Esophagus (tissue), 2 donors: ENCODE measurements at regions not wholly inside any gene's neighbourhood (a gene's known extent, or its start where the extent isn't known, plus 50 kb on each side); places are given as distances from the start of the nearest gene placed in this dataset.
"Not testable (repeated sequence)": the region's sequence is repeated elsewhere in the genome, so short reads cannot be mapped to it uniquely, and the experiment has no call there.

Experiments used
- H3K27ac ChIP-seq, 2 donors: one replicate each; pipeline ENCODE4 v1.5.1; 2013; ENCODE audit warnings: low read depth in 2 of 2, mild to moderate bottlenecking in 2 of 2, inconsistent platforms in 1 of 2, low read length in 1 of 2, moderate library complexity in 1 of 2
- H3K27me3 ChIP-seq, 2 donors: one replicate each; pipeline ENCODE4 v1.6.1; 2013; ENCODE audit warnings: low read length in 2 of 2, control low read depth in 1 of 2, mild to moderate bottlenecking in 1 of 2; ENCODE audit not compliant: insufficient read depth in 2 of 2, control insufficient read depth in 1 of 2
- H3K36me3 ChIP-seq, 2 donors: one replicate each; pipeline ENCODE4 v1.6.1; 2013; ENCODE audit warnings: low read length in 1 of 2; ENCODE audit not compliant: control insufficient read depth in 2 of 2, insufficient read depth in 2 of 2
- H3K4me1 ChIP-seq, 2 donors: one replicate each; pipeline ENCODE4 v1.6.1; 2013; ENCODE audit warnings: low read length in 1 of 2; ENCODE audit not compliant: control insufficient read depth in 2 of 2, insufficient read depth in 2 of 2
- H3K4me3 ChIP-seq, 2 donors: one replicate each; pipeline ENCODE4 v1.5.1; 2013; ENCODE audit warnings: low read length in 2 of 2, mild to moderate bottlenecking in 2 of 2, low read depth in 1 of 2, moderate library complexity in 1 of 2
- H3K9me3 ChIP-seq, 2 donors: one replicate each; pipeline ENCODE4 v1.6.1; 2013; ENCODE audit warnings: mild to moderate bottlenecking in 2 of 2, low read depth in 1 of 2, low read length in 1 of 2, moderate library complexity in 1 of 2; ENCODE audit not compliant: control insufficient read depth in 2 of 2, insufficient read depth in 1 of 2
- WGBS, 2 donors: extraction: QIAGEN DNeasy Blood & Tissue Kit; methylation state at CpG; one replicate each; pipeline ENCODE4 v1.1.7; 2013; 5-methylcytosine and 5-hydroxymethylcytosine counted together
- donor health status: healthy with polysubstance abuse.
- donor health status: Bipolar disorder and iron deficiency.

GRCh38 chr2:87515226-87515625 lies 232.7 kb upstream of the PLGLB2 start:
- 81 to 86% methylated on average over 2 of the region's 2 CpGs for WGBS, 2 donors
- not testable (repeated sequence) for H3K9me3 ChIP-seq, H3K4me1 ChIP-seq, H3K27me3 ChIP-seq, H3K27ac ChIP-seq, H3K4me3 ChIP-seq, H3K36me3 ChIP-seq

GRCh38 chr2:87515875-87516274 lies 232.0 kb upstream of the PLGLB2 start:
- not testable (repeated sequence) for H3K4me3 ChIP-seq, H3K36me3 ChIP-seq, H3K27me3 ChIP-seq, H3K4me1 ChIP-seq, H3K9me3 ChIP-seq, H3K27ac ChIP-seq
- 100% methylated on average over 1 to 2 of the region's 3 CpGs for WGBS, 2 donors

- not testable (repeated sequence) for H3K9me3 ChIP-seq, H3K27ac ChIP-seq, H3K4me3 ChIP-seq, H3K36me3 ChIP-seq, H3K4me1 ChIP-seq, H3K27me3 ChIP-seq
- WGBS, 2 donors: 82 to 86% methylated on average over 6 to 7 of the region's 7 CpGs
These were observed 231.4 kb upstream of the PLGLB2 start for GRCh38 chr2:87516369-87516967.

GRCh38 chr2:87517438-87517837 lies 230.4 kb upstream of the PLGLB2 start:
- 82 to 87% methylated on average over 2 to 3 of the region's 7 CpGs for WGBS, 2 donors
- H3K36me3 ChIP-seq, H3K27ac ChIP-seq, H3K9me3 ChIP-seq, H3K27me3 ChIP-seq, H3K4me1 ChIP-seq, H3K4me3 ChIP-seq: not testable (repeated sequence)

GRCh38 chr2:87518066-87518465 lies 229.8 kb upstream of the PLGLB2 start:
- not testable (repeated sequence) for H3K36me3 ChIP-seq, H3K4me3 ChIP-seq, H3K27ac ChIP-seq, H3K4me1 ChIP-seq, H3K27me3 ChIP-seq, H3K9me3 ChIP-seq
- 78 to 82% methylated on average over 7 of the region's 7 CpGs for WGBS, 2 donors

- WGBS, 2 donors: 92 to 94% methylated on average over 8 of the region's 8 CpGs
- not testable (repeated sequence) for H3K36me3 ChIP-seq, H3K4me3 ChIP-seq, H3K27ac ChIP-seq, H3K27me3 ChIP-seq, H3K4me1 ChIP-seq, H3K9me3 ChIP-seq
These were observed 229.3 kb upstream of the PLGLB2 start for GRCh38 chr2:87518547-87518946.

GRCh38 chr2:87519158-87520011 lies 228.5 kb upstream of the PLGLB2 start:
- not testable (repeated sequence) for H3K27me3 ChIP-seq, H3K36me3 ChIP-seq, H3K27ac ChIP-seq, H3K4me1 ChIP-seq, H3K4me3 ChIP-seq, H3K9me3 ChIP-seq
- 81 to 93% methylated on average over 3 to 5 of the region's 8 CpGs for WGBS, 2 donors

GRCh38 chr2:87521057-87521456 lies 226.8 kb upstream of the PLGLB2 start:
- not testable (repeated sequence) for H3K27ac ChIP-seq, H3K4me3 ChIP-seq, H3K9me3 ChIP-seq, H3K36me3 ChIP-seq, H3K4me1 ChIP-seq, H3K27me3 ChIP-seq
- WGBS, 2 donors: 81 to 84% methylated on average over 9 of the region's 10 CpGs

GRCh38 chr2:87521489-87521888 lies 226.4 kb upstream of the PLGLB2 start:
- H3K36me3 ChIP-seq, H3K9me3 ChIP-seq, H3K4me3 ChIP-seq, H3K27me3 ChIP-seq, H3K27ac ChIP-seq, H3K4me1 ChIP-seq: not testable (repeated sequence)
- 76 to 82% methylated on average over 6 to 7 of the region's 7 CpGs for WGBS, 2 donors

- not testable (repeated sequence) for H3K27ac ChIP-seq, H3K4me3 ChIP-seq, H3K4me1 ChIP-seq, H3K27me3 ChIP-seq, H3K9me3 ChIP-seq, H3K36me3 ChIP-seq
- 72 to 79% methylated on average over 5 of the region's 5 CpGs for WGBS, 2 donors
These were observed 223.2 kb upstream of the PLGLB2 start for GRCh38 chr2:87524619-87525188.
